H1 (cell line): ENCODE measurements at regions not wholly inside any gene's neighbourhood (a gene's known extent, or its start where the extent isn't known, plus 50 kb on each side); places are given as distances from the start of the nearest gene placed in this dataset.

Experiments
- CTCF ChIA-PET: fragments of 300-600 bp; sonication (Branson Sonifier 250); formaldehyde crosslinking; loops from one replicate; lab custom pipeline; 2021; ENCODE audit not compliant: partially characterized antibody; lab: Charles Lee
- POLR2A ChIA-PET: fragments of 300-600 bp; sonication (Branson Sonifier 250); formaldehyde crosslinking; loops from one replicate; lab custom pipeline; 2021; ENCODE audit warnings: inconsistent platforms; ENCODE audit not compliant: partially characterized antibody; lab: Charles Lee
- DNase-seq, 2 experiments: peaks; one replicate each; pipeline versions ENCODE4 v3.0.0 to v3.0.0-alpha.2; 2010 to 2022; ENCODE audit warnings: low spot score in 2 of 2, low read depth in 1 of 2, mixed read lengths in 1 of 2
- FAIRE-seq: peaks from 2 replicates; lab custom pipeline; 2011; peaks lifted over from hg19 to GRCh38; lab: Jason Lieb, UNC
- H2AFZ ChIP-seq: 2 replicates; pipeline ENCODE4 v1.8.1; 2012; ENCODE audit warnings: low read length, inconsistent platforms
- H2AK5ac ChIP-seq: 2 replicates; pipeline ENCODE4 v1.6.1; 2013; ENCODE audit warnings: low read depth, low read length
- H2BK120ac ChIP-seq: replicated peaks from 2 replicates; pipeline ENCODE3; 2013; ENCODE audit warnings: low read depth, low read length, inconsistent platforms
- H2BK12ac ChIP-seq: 2 replicates; pipeline ENCODE4 v1.6.1; 2013; ENCODE audit warnings: low read depth, low read length
- H2BK15ac ChIP-seq: 2 replicates; pipeline ENCODE4 v1.6.1; 2013; ENCODE audit warnings: low read length
- H2BK20ac ChIP-seq: 2 replicates; pipeline ENCODE4 v1.6.1; 2013; ENCODE audit warnings: low read length
- H2BK5ac ChIP-seq: 2 replicates; pipeline ENCODE4 v1.6.1; 2013; ENCODE audit warnings: low read depth, low read length
- H3K14ac ChIP-seq: 2 replicates; pipeline ENCODE4 v1.6.1; 2013; ENCODE audit warnings: inconsistent platforms; ENCODE audit not compliant: insufficient read length
- H3K18ac ChIP-seq: 2 replicates; pipeline ENCODE4 v1.6.1; 2013; ENCODE audit warnings: low read length; ENCODE audit errors: extremely low read depth
- H3K23ac ChIP-seq: 2 replicates; pipeline ENCODE4 v1.6.1; 2013; ENCODE audit warnings: inconsistent platforms; ENCODE audit not compliant: insufficient read length
- H3K23me2 ChIP-seq: 2 replicates; pipeline ENCODE4 v1.6.1; 2013; ENCODE audit warnings: low read depth, low read length
- H3K27ac ChIP-seq: 2 replicates; pipeline ENCODE4 v1.6.1; 2011; ENCODE audit warnings: low read depth, low read length, inconsistent platforms
- H3K27me3 ChIP-seq, 4 experiments: replicated peaks in 1 of 4; 1 replicate in 1 of 4; 2 replicates in 3 of 4; pipeline versions ENCODE4 v1.6.1 to v1.8.1; 2011 to 2013; ENCODE audit warnings: low read length in 3 of 4, mild to moderate bottlenecking in 3 of 4, inconsistent platforms in 2 of 4, mixed read lengths in 2 of 4, moderate library complexity in 1 of 4; ENCODE audit not compliant: control insufficient read depth in 3 of 4, insufficient read depth in 3 of 4; ENCODE audit errors: extremely low read depth in 1 of 4
- H3K36me3 ChIP-seq, 4 experiments: 2 replicates each; pipeline versions ENCODE4 v1.6.1 to v1.8.1; 2011 to 2013; ENCODE audit warnings: mild to moderate bottlenecking in 4 of 4, low read length in 3 of 4, moderate library complexity in 2 of 4, control low read depth in 1 of 4, inconsistent platforms in 1 of 4; ENCODE audit not compliant: insufficient read depth in 4 of 4, control insufficient read depth in 2 of 4
- H3K4ac ChIP-seq: replicated peaks from 2 replicates; pipeline ENCODE3; 2013; ENCODE audit warnings: low read length, low read depth, mixed read lengths, inconsistent platforms; ENCODE audit not compliant: insufficient read length
- H3K4me1 ChIP-seq, 4 experiments: replicated peaks in 1 of 4; 1 replicate in 1 of 4; 2 replicates in 3 of 4; pipeline versions ENCODE4 v1.6.1 to v1.8.1; 2011 to 2013; ENCODE audit warnings: low read length in 3 of 4, inconsistent platforms in 2 of 4, mixed read lengths in 1 of 4; ENCODE audit not compliant: insufficient read depth in 4 of 4, control insufficient read depth in 3 of 4
- H3K4me2 ChIP-seq, 2 experiments: 2 replicates each; pipeline versions ENCODE4 v1.6.1 to v1.8.1; 2011 to 2013; ENCODE audit warnings: low read depth in 2 of 2, low read length in 2 of 2, control low read depth in 1 of 2, inconsistent platforms in 1 of 2, mild to moderate bottlenecking in 1 of 2; ENCODE audit not compliant: insufficient read depth in 1 of 2
- H3K4me3 ChIP-seq, 4 experiments: fragments of 200-600, 300-600 bp in 1 of 4; sonication (generic), shearing (Covaris generic), sonication (Bioruptor Twin) in 1 of 4; 2 replicates each; pipeline versions ENCODE4 v1.5.1 to v1.8.1; 2011 to 2016; ENCODE audit warnings: low read length in 4 of 4, low read depth in 3 of 4, control low read depth in 2 of 4, inconsistent platforms in 2 of 4, mild to moderate bottlenecking in 2 of 4, mixed read lengths in 1 of 4, moderate library complexity in 1 of 4; ENCODE audit not compliant: insufficient read depth in 2 of 4; ENCODE audit errors: extremely low read depth in 1 of 4
- H3K56ac ChIP-seq: replicated peaks from 2 replicates; pipeline ENCODE3; 2013; ENCODE audit warnings: low read depth, mild to moderate bottlenecking, mixed read lengths, low read length, inconsistent platforms; ENCODE audit not compliant: insufficient read length
- H3K79me1 ChIP-seq: 2 replicates; pipeline ENCODE4 v1.6.1; 2013; ENCODE audit warnings: low read depth, low read length, control low read depth
- H3K79me2 ChIP-seq, 2 experiments: 2 replicates each; pipeline versions ENCODE4 v1.6.1 to v1.8.1; 2012 to 2013; ENCODE audit warnings: low read length in 2 of 2, mild to moderate bottlenecking in 2 of 2, inconsistent platforms in 1 of 2; ENCODE audit not compliant: insufficient read depth in 2 of 2, control insufficient read depth in 1 of 2
- H3K9ac ChIP-seq, 4 experiments: replicated peaks in 1 of 4; 1 replicate in 1 of 4; 2 replicates in 3 of 4; pipeline versions ENCODE4 v1.6.1 to v1.8.1; 2011 to 2013; ENCODE audit warnings: low read depth in 3 of 4, low read length in 3 of 4, control low read depth in 2 of 4, mild to moderate bottlenecking in 2 of 4, moderate library complexity in 2 of 4, inconsistent platforms in 1 of 4; ENCODE audit errors: extremely low read depth in 1 of 4
- H3K9me3 ChIP-seq, 2 experiments: 2 replicates each; pipeline versions ENCODE4 v1.6.1 to v1.8.1; 2012 to 2013; ENCODE audit warnings: mild to moderate bottlenecking in 2 of 2, moderate library complexity in 2 of 2, control low read depth in 1 of 2, inconsistent platforms in 1 of 2, low read depth in 1 of 2, low read length in 1 of 2, mixed read lengths in 1 of 2; ENCODE audit not compliant: insufficient read depth in 2 of 2
- H4K20me1 ChIP-seq, 2 experiments: replicated peaks in 1 of 2; 2 replicates each; pipeline versions ENCODE3 to v1.8.1; 2011 to 2013; ENCODE audit warnings: inconsistent platforms in 2 of 2, low read length in 2 of 2, mild to moderate bottlenecking in 1 of 2; ENCODE audit not compliant: insufficient read depth in 2 of 2, control insufficient read depth in 1 of 2
- H4K5ac ChIP-seq: 2 replicates; pipeline ENCODE4 v1.6.1; 2013; ENCODE audit warnings: low read length, low read depth, mixed read lengths, inconsistent platforms; ENCODE audit not compliant: insufficient read length
- H4K8ac ChIP-seq: 2 replicates; pipeline ENCODE4 v1.8.0; 2013; ENCODE audit warnings: mild to moderate bottlenecking, moderate library complexity, low read length, inconsistent platforms; ENCODE audit not compliant: insufficient read depth; ENCODE audit errors: extremely low read depth
- H4K91ac ChIP-seq: replicated peaks from 2 replicates; pipeline ENCODE3; 2013; ENCODE audit warnings: low read length, mixed read lengths, inconsistent platforms; ENCODE audit not compliant: insufficient read length
- BACH1 ChIP-seq: IDR thresholded peaks from 2 replicates; pipeline ENCODE4 v1.6.1; 2012; ENCODE audit warnings: low read length, improper control_type of control experiment
- BCL11A ChIP-seq, 2 experiments: IDR thresholded peaks; one replicate each; pipeline ENCODE4 v1.6.1; 2011; ENCODE audit warnings: low read depth in 2 of 2, low read length in 2 of 2, mild to moderate bottlenecking in 2 of 2
- NANOG ChIP-seq: IDR thresholded peaks from 2 replicates; pipeline ENCODE4 v1.6.1; 2011; ENCODE audit warnings: low read length, low read depth, mild to moderate bottlenecking, inconsistent platforms; ENCODE audit not compliant: insufficient read depth, poor library complexity, severe bottlenecking
- RNF2 ChIP-seq: fragments of 200-900, 300-1000 bp; sonication (generic); IDR thresholded peaks from 2 replicates; pipeline ENCODE4 v1.7.1; 2016; ENCODE audit warnings: borderline replicate concordance, low read depth, mild to moderate bottlenecking, antibody characterized with exemption, low read length; ENCODE audit not compliant: poor library complexity, severe bottlenecking; ENCODE audit errors: missing control alignments
- SIRT6 ChIP-seq: IDR thresholded peaks from one replicate; pipeline ENCODE4 v1.7.1; 2012; ENCODE audit warnings: low read length, inconsistent platforms
- SP2 ChIP-seq: IDR thresholded peaks from 2 replicates; pipeline ENCODE4 v1.6.1; 2012; ENCODE audit warnings: mild to moderate bottlenecking, low read length, inconsistent platforms
- YY1 ChIP-seq: IDR thresholded peaks from 2 replicates; pipeline ENCODE4 v1.6.1; 2011; ENCODE audit warnings: low read depth, mild to moderate bottlenecking, low read length
- ZNF274 ChIP-seq: IDR thresholded peaks from 2 replicates; pipeline ENCODE4 v1.7.0; 2012; ENCODE audit warnings: low read length, borderline replicate concordance; ENCODE audit errors: extremely low read depth

DNA sequence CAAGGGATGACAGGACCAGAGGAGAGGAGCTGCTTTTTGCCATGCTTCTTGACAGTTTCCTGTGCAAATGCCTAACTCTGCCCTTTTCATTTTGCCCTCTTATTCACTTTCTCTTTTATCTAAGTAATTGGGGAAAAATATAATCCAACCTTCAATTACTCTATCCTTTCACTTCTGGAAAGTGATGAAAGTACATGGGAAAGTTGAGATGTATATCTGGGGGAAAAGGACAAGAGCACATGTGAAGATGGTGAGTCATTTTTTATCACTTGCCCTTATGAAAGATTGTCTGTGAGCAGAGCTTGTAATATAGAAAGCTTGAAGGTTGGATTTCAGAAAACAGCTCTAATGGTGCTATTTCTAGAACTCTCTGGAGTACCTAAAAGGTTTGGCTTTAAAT, 1070.7 kb downstream of the CNTNAP5 start:
- H3K56ac ChIP-seq: no peak overlapping the region
- no peak overlapping the region for H2BK15ac ChIP-seq
- DNase-seq (no peak), FAIRE-seq (no peak)
- H2BK5ac ChIP-seq: no peak overlapping the region
- H3K23ac ChIP-seq: no peak overlapping the region
- H3K79me2 ChIP-seq: no peaks in the 10 kb centered on the region
- no peaks in the 10 kb centered on the region for H3K27me3 ChIP-seq
- no peaks in the 10 kb centered on the region for H3K36me3 ChIP-seq
- TF ChIP-seq NANOG (no peak), YY1 (no peak), BACH1 (no peak), ZNF274 (no peak), RNF2 (no peak), SIRT6 (no peak), SP2 (no peak), BCL11A (IDR thresholded peaks at IDR 0.05; ENCODE audit: low read depth in 2 of 2, low read length in 2 of 2) (no peak)
- no peaks in the 10 kb centered on the region for H3K79me1 ChIP-seq
- no peak overlapping the region for H3K9ac ChIP-seq
- no peak overlapping the region for H2AK5ac ChIP-seq
- H3K4me3 ChIP-seq: no peak overlapping the region
- CTCF ChIA-PET: interaction anchor here (0.6 kb wide), 1 partner anchor 24 kb away, joined by 3 read pairs; no protein-coding TSS in a partner anchor
- POLR2A ChIA-PET: no interaction called here
- H3K4me1 ChIP-seq: no peaks in the 10 kb centered on the region
- no peak overlapping the region for H3K18ac ChIP-seq
- H2AFZ ChIP-seq: no peak overlapping the region
- H3K23me2 ChIP-seq: no peaks in the 10 kb centered on the region
- no peak overlapping the region for H2BK20ac ChIP-seq
- no peak overlapping the region for H3K4ac ChIP-seq
- no peak overlapping the region for H4K5ac ChIP-seq
- H4K91ac ChIP-seq: no peak overlapping the region
- no peaks in the 10 kb centered on the region for H4K20me1 ChIP-seq
- H2BK12ac ChIP-seq: no peak overlapping the region
- no peak overlapping the region for H4K8ac ChIP-seq
- H3K4me2 ChIP-seq: no peak overlapping the region
- no peak overlapping the region for H2BK120ac ChIP-seq
- no peaks in the 10 kb centered on the region for H3K9me3 ChIP-seq
- no peak overlapping the region for H3K14ac ChIP-seq
- no peak overlapping the region for H3K27ac ChIP-seq
